CD4-positive, alpha-beta T cell treated with Interferon gamma for 1 hour (primary cell): ENCODE measurements at regions not wholly inside any gene's neighbourhood (a gene's known extent, or its start where the extent isn't known, plus 50 kb on each side); places are given as distances from the start of the nearest gene placed in this dataset.
"Not testable (repeated sequence)": the region's sequence is repeated elsewhere in the genome, so short reads cannot be mapped to it uniquely, and the experiment has no call there.

ENCODE experiments used
- DNase-seq: peaks from one replicate; pipeline ENCODE4 v3.0.0-alpha.2; 2020

DNA sequence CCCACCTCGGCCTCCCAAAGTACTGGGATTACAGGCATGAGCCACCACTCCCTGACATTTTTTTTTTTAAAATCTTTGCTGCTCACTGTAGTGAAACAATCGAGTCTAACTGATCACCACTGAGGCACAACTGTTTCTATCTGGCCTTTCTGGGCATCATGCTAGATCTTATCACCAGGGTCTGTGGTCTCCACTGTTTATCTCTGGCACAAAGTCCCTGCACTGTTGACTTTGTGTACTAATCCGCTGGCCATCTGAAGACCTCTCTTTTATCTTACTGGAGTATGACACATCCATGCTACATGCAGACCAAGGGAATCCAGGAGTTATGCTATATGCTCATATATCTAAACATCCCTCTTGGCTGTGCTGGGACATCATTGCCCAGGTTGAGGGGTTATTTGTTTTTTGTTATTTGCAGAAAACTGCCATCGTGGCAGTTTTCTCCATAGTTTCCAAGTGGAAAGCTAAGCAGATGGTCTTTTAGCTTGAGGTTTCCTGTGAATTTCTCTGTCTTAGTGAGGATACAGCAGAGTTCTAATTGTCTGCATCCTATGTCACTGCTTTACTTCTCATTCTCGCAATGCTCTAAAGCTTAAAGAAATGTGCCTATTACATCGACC, 456.9 kb downstream of the CCER1 start:
- no peak for DNase-seq

DNA sequence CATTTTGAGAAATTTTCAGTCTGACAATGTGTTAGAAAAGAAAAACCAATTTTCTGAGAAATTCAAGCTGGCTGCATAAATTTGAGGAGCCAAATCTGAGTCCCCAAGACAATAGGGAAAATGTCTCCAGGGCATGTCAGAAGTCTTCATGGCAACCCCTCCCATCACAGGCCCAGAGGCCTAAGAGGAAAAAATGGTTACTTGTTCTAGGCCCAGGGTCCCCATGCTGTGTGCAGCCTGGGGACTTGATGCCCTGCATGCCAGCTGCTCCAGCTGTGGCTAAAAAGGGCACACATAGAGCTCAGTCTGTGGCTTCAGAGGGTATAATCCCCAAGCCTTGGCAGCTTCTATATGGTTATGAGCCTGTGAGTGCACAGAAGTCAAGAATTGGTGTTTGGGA, 464.6 kb downstream of the CCER1 start:
- no peak for DNase-seq

DNA sequence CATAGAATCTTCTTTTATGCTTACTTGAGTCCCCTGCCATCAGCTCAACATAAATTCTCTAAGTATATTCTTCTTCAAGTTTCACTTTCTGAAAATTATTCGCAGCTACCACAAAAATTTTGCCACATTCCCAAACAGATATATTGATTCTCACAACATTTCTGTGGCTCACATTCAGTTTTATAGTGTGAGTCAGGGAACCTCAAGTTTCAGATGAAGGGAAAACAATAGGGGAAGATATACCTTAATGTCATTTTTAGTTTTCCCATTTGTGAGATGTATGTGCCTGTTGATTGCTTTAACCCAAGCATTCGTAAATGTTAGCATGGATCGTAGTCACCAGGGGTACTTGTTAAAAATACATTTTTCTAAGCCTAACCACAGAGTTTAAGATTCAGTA, 465.8 kb downstream of the CCER1 start:
- DNase-seq, result no peak

DNA sequence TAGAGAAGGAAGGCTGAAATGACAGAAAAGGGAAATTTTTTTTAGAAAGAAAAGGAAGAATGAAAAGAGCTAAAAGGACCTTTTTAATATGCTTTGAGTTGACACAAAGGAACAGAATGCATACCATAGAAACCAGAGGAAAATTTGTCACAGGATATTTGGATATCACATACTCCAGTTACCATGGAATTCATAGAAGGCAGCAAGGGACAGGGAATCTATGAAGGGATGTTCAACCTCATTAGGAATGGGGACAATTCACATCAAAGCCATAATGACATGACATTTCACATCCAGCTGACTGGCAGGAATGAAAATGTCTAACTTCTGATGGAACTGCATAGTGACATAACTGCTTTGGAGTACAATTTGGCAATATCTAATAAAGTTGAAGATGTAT, 469.4 kb downstream of the CCER1 start:
- DNase-seq, result no peak

DNA sequence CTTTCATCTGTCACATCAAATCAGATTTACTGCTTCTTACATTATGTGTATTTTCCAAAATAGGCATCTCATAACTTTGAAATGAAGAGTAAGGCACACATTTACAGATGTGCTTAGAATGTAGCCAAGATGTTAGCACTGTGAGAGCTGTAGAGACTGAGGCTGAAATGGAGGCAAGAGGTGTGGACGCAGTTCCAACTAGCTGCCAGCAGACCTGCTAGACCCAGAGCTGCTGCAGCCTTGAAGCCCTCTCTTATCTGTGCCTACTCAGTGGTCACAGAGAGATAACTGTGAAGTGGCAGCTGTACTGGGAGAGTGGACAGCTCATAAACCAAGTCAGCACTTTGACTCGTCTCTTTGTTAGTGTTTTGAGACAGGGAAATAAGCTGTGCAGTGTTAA, 470.9 kb downstream of the CCER1 start:
- DNase-seq, result no peak

DNA sequence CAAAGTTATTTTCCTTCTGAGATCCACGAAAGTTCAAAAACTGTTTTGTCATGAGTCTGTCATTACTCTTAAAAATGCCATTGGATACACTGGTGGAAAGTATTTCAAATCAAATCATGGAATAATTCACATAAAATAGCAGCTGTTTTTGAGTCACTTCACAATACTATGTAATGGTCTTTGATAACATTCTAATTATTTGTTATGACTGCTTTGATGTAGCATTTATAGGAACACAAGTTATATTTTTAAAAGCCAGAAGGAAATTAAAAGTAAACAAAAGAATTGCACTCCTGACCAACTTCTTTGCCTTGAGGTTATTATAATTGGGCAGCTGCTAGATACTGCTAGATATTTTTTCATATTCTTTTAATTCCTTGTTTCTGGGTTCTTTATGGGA, 473.2 kb downstream of the CCER1 start:
- DNase-seq, result no peak

DNA sequence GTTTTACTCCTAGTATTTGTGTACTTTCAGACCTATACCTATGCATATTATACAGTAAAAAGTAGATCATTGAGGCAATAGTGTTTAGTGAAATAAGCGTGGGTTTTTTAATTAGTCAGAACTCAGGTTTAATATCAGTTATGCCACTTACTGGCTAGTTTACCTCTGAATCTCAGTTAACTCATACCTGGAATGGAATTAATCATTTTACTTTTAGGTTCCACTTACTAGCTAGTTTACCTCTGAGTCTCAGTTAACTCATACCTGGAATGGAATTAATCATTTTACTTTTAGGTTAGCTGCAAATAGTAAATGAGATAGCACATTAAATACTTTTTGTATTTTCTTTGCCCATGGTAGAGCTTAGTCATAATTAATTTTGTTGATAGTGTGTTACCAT, 475.7 kb downstream of the CCER1 start:
- DNase-seq, result no peak

DNA sequence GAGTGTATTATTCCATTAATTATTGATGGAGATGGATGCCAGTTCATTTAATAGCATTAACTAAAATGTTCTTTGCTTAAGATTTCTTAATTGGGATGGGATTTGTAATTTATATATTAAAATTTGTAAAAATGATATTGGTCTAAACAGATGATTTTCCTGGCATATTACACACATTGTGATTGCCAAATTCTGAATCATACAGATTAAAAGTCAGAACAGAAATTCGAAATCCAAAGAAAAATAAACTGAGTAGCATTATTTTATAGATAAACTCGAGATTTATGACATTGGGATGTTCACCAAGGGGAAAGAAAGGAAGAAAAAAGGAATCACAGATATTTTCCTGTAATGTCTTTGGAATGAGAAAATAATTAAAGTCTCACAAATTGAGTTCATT, 481.1 kb downstream of the CCER1 start:
- no peak for DNase-seq

DNA sequence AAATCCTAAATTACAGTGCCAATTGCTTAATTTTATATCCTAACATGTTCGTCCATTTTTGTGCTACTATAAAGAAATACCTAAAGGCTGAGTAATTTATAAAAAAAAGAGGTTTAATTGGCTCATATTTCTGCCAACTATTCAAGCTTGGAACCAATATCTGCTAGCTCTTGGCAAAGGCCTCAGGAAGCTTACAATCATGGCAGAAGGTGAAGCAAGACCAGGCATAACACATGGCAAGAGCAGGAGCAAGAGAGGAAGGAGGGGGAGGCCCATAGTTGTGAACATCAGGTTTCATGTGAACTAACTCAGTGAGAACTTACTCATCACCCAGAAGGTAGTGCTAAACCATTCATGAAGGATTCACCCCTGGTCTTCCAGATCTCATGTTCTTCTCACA, 494.3 kb downstream of the CCER1 start:
- no peak for DNase-seq

DNA sequence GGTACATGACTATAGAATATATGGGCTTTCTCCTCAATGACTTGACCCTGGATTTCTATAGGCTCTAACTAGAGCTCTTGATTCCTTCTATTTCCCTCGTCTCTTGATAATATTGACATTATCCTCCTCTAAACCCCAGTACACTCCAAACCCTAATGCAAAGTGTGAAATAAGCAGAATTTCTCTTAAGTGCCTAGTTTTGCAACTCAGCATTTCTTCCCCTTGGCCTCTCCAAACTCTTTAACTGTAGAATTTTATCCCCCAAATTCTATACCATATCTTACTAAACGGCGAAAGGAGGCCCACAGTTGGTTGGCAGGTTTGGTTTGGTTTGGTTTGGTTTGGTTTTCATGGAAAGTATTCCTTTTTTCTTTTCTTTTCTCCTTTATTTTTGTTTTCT, 498.7 kb downstream of the CCER1 start:
- no peak for DNase-seq

DNA sequence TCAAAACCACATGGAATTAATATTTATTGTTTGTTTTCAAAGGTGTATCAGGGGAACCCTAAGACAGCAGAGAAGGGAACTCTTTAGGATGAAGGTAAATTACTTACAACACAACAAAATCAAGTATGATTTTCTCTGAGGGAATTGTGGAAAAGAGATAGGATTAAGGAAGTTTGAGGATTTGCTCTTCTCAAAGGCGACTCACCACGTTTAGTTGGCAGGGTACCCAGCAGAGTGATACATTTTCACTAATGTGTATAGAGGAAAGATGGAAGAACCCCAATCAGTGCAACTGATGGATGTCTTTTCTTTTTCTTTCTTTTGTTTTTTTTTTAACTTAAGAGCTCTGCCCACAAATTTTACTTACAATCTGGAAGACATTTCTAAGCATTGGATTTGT, 499.2 kb downstream of the CCER1 start:
- DNase-seq, result no peak

DNA sequence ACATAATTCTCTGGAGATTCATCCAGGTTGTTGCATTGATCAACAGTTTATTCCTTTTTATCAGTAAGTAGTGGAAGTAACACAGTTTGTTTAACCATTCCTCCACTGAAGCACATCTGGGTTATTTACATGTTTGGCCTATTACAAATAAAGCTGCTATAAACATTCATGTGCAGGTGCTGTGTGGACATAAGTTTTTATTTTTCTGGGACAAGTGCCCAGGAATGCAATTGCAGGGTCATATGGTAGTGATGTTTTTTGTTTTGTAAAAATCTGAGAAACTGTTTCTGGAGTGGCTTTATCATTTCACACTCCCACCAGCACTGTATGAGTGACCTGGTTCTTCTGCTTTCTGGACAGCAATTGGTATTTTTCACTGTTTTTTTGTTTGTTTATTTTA, 505.4 kb downstream of the CCER1 start:
- no peak for DNase-seq

DNA sequence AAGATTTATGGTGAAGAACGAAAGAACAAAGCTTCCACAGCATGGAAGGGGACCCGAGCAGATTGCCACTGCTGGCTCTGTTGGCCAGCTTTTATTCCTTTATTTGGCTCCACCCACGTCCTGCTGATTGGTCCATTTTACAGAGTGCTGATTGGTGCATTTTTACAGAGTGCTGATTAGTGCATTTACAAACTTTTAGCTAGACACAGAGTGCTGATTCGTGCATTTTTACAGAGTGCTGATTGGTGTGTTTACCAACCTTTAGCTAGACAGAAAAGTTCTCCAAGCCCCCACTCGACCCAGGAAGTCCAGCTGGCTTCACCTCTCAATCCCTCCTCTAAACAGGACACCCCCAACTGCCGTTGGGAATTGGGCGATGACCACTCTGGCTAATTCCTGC, 511.5 kb downstream of the CCER1 start:
- not testable (repeated sequence) for DNase-seq

DNA sequence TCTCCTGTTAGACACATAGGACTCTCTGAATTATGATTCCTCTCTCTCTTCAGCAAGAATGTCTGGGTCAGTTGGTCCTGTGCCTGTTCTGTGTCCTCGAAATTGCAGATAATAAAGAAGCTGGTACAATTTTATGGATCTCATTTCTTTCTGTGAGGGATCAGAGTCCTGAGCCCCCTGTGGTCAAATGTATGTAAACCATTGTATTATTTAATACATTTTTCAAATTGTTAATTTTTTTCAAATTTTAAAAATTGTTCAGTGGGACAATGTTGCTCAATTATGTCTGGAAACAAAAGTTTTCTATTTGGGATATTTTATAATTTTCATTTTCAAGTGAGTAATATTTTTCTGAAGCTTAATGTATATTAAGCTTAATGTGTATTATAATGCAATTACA, 513.5 kb downstream of the CCER1 start:
- DNase-seq, result no peak

DNA sequence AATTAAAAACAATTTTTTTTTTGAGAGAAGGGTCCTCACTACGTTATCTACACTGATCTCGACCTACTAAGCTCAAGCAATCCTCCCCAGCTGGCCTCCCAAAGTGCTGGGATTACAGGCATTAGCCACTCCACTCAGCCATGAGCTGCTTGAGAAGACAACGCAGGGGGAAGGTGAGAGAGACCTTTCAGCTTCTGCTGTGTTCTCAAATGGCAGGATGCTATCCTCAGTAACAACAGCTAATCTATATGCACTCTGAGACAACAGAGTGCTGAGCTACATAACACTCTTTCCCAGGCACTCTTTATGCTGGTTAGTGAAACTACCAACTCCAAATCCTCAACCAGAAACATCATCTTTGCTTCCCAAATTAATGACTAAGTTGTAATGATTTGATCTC, 526.1 kb downstream of the CCER1 start:
- DNase-seq, result no peak

DNA sequence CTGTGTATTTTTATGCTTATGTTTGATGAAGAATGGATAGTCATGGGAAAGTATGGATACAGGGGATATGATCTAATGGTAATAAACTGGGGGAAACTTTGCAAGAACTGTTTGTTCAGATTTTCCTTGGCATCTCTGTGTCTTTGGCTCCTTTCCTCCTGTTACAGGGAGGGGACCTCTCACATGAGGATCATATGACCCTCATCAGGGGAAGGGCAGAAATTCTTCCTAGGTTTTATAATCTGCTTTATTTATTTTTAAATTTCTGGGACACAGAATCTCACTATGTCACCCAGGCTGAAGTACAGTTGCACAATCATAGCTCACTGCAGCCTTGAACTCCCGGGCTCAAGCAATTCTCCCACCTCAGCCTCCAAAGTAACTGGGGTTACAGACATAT, 526.5 kb downstream of the CCER1 start:
- DNase-seq, result no peak

DNA sequence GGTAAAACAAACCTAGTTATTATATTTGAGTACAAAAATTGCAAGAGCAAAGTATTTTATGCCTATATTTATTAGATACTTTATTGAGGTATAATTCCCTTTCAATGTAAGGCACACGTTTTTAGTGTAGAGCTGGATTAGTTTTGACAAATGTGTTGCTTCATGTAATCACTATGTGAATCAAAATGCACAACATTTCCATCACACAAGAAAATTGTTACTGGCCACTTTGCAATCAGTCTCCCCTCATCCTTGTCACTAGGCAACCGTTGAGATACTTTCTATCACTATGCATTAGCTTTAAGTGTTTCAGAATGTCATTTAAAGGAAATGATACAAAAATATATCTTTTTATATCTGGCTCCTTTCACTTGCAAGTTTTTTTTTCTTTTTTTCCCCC, 531.0 kb downstream of the CCER1 start:
- no peak for DNase-seq

DNA sequence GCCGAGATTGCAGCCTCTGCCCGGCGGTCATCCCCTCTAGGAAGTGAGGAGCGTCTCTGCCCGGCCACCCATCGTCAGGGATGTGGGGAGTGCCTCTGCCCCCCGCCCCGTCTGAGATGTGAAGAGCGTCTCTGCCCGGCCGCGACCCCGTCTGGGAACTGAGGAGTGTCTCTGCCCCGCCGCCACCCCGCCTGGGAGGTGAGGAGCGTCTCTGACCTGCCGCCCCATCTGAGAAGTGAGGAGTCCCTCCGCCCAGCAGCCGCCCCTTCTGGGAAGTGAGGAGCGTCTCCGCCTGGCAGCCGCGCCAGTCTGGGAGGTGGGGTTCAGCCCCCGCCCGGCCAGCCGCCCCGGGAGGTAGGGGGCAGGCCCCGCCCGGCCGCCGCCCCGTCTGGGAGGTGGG, 544.0 kb downstream of the CCER1 start:
- no peak for DNase-seq

DNA sequence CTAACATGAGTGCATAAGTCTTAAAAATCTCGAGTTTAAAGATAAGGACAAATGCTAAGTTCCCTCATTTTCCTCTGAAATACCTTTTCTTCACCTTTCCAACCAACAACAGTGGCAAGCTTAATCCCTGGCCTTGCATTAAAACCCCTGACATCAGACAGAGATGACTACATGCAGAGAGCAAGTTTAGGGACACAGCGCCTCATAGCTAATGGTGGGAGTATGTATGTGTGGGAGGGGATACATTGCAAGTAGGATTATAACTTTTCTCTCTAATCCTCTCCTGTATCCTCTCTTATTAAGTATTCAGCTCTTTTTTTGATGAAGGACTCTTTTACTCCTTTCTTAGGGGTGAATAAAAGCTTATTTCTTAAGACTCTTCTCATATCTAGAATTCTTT, 547.1 kb downstream of the CCER1 start:
- DNase-seq, result no peak

DNA sequence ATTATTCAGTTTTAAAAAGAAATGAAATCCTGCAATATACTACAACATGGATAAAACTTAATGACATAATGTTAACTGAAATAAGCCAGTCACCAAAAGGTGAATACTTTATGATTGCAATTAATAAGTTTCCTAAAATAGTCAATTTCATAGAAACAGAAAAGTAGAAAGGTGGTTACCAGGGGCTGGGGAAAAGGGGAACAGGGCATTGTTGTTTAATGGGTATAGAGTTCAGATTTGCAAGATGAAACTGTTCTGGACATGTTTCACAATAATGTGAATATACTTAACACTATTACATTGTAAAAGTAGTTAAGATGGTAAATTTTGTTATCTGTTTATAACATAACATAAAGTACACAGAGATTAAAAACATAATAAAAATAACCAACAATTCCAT, 550.9 kb downstream of the CCER1 start:
- DNase-seq, result no peak

DNA sequence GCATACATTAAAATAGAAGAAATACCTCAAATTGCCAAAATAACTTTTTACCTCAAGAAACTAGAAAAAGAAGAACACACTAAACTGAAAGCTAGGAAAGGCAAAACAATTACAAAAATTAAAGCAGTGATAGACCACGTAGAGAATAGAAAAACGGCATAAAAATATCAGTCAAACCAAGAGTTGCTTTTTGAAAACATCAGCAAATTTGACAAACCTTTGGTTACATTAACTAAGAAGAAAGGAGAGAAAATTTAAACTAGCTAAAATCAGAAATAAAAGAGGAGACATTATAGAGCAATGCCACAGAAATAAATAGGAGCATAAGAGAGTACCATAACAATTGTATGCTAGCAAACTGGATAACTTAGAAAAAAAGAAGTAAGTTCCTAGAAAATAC, 553.8 kb downstream of the CCER1 start:
- no peak for DNase-seq

DNA sequence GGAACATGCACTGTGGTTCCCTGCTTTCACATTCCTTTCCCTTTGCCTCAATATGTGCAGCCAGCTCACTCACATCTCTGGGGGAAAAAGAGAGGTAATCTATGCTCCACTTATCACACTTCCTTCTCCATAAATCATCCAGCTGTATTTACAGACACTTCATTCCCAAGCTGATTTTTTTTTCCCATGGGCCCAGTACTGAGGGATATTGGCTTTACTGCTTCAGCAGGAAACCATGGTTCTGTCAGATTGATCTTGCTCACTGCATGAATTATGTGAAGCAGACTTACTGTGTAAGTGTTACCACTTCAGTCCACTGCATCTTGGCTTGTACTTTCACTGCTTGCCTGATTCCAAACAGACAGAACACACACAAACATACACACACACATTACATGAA, 555.6 kb downstream of the CCER1 start:
- no peak for DNase-seq

DNA sequence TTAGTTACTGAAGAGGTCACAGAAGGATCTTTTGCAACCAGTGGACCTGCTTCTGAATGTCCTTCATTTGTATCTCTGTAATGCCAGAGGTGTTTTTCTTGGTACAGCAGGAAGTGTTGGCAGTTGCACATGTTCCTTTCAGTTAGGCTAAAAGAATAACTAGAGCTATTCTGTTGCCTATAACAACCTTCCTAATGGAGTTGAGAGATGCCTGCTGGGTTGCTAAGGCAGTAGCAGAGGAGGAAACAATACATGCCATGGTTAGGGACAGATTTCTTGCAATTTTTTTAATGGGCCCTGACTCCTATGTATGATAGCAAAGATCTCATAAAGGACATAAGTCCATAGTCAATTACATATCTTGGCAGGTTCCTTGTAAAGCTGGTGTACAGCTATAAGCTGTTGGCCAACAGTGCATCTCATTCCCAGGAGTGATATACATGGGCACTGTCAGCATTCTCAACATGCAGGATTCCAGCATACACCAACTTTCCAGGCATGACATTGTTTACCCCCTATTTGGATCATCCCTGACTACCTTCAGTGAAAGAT, 556.6 kb downstream of the CCER1 start:
- DNase-seq, result no peak

DNA sequence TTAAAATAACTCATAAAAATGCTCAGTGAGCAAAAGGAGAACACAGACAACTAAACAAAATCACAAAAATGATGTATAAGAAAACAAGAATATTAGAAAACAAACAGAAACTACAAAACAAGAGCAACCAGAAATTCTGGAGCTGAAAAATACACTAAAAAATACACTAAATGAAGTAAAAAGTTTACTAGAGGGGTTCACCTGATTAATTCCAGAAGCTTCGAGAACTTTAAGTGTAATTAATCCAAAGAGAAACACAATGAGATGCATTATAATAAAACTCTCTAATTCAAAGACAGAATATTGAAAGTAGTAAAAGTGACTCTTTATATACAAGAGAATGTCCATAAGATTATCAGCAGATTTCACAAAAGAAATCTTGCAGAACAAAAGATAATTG, 558.4 kb downstream of the CCER1 start:
- DNase-seq, result no peak

DNA sequence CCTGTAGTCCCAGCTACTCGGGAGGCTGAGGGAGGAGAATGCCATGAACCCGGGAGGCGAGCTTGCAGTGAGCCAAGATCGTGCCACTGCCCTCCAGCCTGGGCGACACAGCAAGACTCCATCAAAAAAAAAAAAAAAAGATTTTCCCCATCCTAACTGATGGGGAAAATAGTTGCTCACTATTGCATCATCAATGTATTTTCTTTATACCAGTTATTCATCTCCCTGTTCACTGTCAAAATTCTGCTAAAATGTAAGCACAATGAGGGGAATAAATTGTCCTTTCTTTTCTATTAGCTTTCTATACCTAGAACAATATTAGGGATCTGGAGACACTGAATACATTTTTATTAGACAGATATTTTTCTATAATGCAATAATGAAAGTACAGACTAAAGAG, 561.3 kb downstream of the CCER1 start:
- no peak for DNase-seq

DNA sequence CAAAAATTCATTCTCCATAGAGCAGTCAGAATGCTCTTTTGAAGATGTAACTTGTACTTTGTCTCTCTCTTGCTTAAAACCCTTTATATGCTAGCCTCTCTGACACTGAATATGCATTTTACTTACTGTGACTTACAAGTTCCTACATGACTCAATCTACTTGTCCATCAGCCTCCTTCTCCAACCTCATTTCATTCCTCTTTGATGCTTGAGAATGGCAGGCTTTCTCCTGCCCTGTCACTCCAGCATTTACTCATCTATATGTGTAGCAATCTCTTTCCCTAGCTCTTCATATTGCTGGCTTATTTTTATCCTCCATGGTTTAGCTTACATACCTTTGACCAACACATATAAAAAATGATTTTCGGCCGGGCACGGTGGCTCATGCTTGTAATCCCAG, 561.9 kb downstream of the CCER1 start:
- DNase-seq, result no peak
